ENCODE measurements at regions not wholly inside any gene's neighbourhood (a gene's known extent, or its start where the extent isn't known, plus 50 kb on each side); places are given as distances from the start of the nearest gene placed in this dataset.

DNA sequence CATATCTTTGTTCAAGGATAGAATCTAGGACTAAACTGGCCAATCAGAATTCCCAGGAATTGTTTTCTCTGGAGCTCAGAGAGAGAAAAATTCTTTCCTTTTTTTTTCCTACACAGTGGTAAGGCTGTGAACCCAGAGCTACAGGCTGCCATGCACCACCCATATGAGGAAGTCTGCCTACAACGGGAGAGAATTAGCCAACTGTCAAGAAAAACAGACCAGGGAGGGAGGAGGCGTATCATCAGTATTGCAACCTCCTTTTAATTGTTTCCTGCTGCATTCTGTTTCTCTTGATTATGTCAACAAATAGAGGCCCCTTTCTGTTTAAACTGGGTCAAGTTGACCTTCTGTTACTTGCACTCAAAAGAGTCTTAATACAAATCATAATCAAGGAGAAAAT, 176.5 kb upstream of the UBASH3B start:
- Histone ChIP-seq H3K4me1 (ENCODE audit: control insufficient read depth, extremely low read depth, insufficient read depth, low read length) (no peaks in the 10 kb centered on the region), H3K9me1 (ENCODE audit: control insufficient read depth, extremely low read depth, insufficient read depth, low read length) (no peaks in the 10 kb centered on the region), H3K36me3 (ENCODE audit: control insufficient read depth in 2 of 2, extremely low read depth in 1 of 2, insufficient read depth in 2 of 2, low read length in 2 of 2) (no peaks in the 10 kb centered on the region), H3K4me3 (ENCODE audit: control insufficient read depth in 2 of 3, extremely low read depth in 1 of 3, insufficient read depth in 2 of 3, low read depth in 1 of 3, low read length in 3 of 3) (no peak overlapping the region), H4K20me1 (ENCODE audit: control insufficient read depth, extremely low read depth, insufficient read depth, low read length) (no peaks in the 10 kb centered on the region), H3K27me3 (ENCODE audit: control insufficient read depth, extremely low read depth, insufficient read depth, low read length) (no peaks in the 10 kb centered on the region), H3K9ac (ENCODE audit: control insufficient read depth, extremely low read depth, insufficient read depth, low read length) (no peak overlapping the region), H3K27ac (ENCODE audit: control insufficient read depth, insufficient read depth, low read length) (no peak overlapping the region), H2AFZ (ENCODE audit: control insufficient read depth, low read length) (no peak overlapping the region), H3K9me3 (ENCODE audit: control insufficient read depth, low read depth, low read length) (peaks cover 2% of the 10 kb centered on the region), H3K79me2 (ENCODE audit: control insufficient read depth, insufficient read depth, low read length) (no peaks in the 10 kb centered on the region), H3K4me2 (ENCODE audit: control insufficient read depth, extremely low read depth, insufficient read depth, low read depth, low read length) (no peak overlapping the region)
- dilution Hi-C loops (cut with MboI; ENCODE audit: extremely low pct_ligation_motif_present, low sequenced_read_pairs): no loop called here
- FAIRE-seq: no peak
- DNase-seq (ENCODE audit: low read depth, low spot score): no peak
- no peak for TF ChIP-seq EZH2 (IDR thresholded peaks at IDR 0.05; ENCODE audit: low read length)
- TF ChIP-seq, protein P1, sequence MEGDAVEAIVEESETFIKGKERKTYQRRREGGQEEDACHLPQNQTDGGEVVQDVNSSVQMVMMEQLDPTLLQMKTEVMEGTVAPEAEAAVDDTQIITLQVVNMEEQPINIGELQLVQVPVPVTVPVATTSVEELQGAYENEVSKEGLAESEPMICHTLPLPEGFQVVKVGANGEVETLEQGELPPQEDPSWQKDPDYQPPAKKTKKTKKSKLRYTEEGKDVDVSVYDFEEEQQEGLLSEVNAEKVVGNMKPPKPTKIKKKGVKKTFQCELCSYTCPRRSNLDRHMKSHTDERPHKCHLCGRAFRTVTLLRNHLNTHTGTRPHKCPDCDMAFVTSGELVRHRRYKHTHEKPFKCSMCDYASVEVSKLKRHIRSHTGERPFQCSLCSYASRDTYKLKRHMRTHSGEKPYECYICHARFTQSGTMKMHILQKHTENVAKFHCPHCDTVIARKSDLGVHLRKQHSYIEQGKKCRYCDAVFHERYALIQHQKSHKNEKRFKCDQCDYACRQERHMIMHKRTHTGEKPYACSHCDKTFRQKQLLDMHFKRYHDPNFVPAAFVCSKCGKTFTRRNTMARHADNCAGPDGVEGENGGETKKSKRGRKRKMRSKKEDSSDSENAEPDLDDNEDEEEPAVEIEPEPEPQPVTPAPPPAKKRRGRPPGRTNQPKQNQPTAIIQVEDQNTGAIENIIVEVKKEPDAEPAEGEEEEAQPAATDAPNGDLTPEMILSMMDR (optimal IDR thresholded peaks at IDR 0.05 in 1 of 3, IDR thresholded peaks at IDR 0.05 in 1 of 3, conservative IDR thresholded peaks at IDR 0.05 in 1 of 3; ENCODE audit: extremely low read depth in 1 of 3, insufficient read depth in 2 of 3, low read length in 3 of 3): no peak

DNA sequence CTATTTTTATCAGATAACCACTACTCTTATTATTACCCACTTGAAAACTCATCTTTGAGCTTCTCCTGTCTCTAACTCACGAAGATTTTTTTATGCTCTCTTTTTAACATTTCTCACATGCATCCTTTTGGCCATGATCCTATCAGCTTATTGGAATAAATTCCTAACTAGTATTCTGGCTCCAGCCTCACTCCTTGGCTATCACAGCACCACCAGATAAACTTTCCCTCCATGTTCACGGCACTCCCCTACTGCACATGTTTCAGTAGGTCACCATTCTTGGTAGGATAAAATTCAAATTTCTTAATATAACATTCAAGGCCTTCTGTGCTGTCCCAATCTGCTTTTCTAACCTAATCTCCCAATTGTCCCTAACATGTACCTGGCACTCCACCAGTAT, 186.6 kb upstream of the UBASH3B start:
- Histone ChIP-seq H2AFZ (ENCODE audit: control insufficient read depth, low read length) (no peak overlapping the region), H3K4me3 (ENCODE audit: control insufficient read depth in 2 of 3, extremely low read depth in 1 of 3, insufficient read depth in 2 of 3, low read depth in 1 of 3, low read length in 3 of 3) (no peak overlapping the region), H3K9ac (ENCODE audit: control insufficient read depth, extremely low read depth, insufficient read depth, low read length) (no peak overlapping the region), H3K27me3 (ENCODE audit: control insufficient read depth, extremely low read depth, insufficient read depth, low read length) (no peaks in the 10 kb centered on the region), H3K79me2 (ENCODE audit: control insufficient read depth, insufficient read depth, low read length) (no peaks in the 10 kb centered on the region), H4K20me1 (ENCODE audit: control insufficient read depth, extremely low read depth, insufficient read depth, low read length) (no peaks in the 10 kb centered on the region), H3K9me3 (ENCODE audit: control insufficient read depth, low read depth, low read length) (no peaks in the 10 kb centered on the region), H3K4me1 (ENCODE audit: control insufficient read depth, extremely low read depth, insufficient read depth, low read length) (no peaks in the 10 kb centered on the region), H3K4me2 (ENCODE audit: control insufficient read depth, extremely low read depth, insufficient read depth, low read depth, low read length) (no peak overlapping the region), H3K9me1 (ENCODE audit: control insufficient read depth, extremely low read depth, insufficient read depth, low read length) (no peaks in the 10 kb centered on the region), H3K36me3 (ENCODE audit: control insufficient read depth in 2 of 2, extremely low read depth in 1 of 2, insufficient read depth in 2 of 2, low read length in 2 of 2) (no peaks in the 10 kb centered on the region), H3K27ac (ENCODE audit: control insufficient read depth, insufficient read depth, low read length) (no peak overlapping the region)
- no peak for TF ChIP-seq EZH2 (IDR thresholded peaks at IDR 0.05; ENCODE audit: low read length)
- TF ChIP-seq, protein P1 (optimal IDR thresholded peaks at IDR 0.05 in 1 of 3, IDR thresholded peaks at IDR 0.05 in 1 of 3, conservative IDR thresholded peaks at IDR 0.05 in 1 of 3; ENCODE audit: extremely low read depth in 1 of 3, insufficient read depth in 2 of 3, low read length in 3 of 3): no peak
- no peak for FAIRE-seq
- no peak for DNase-seq (ENCODE audit: low read depth, low spot score)
- dilution Hi-C loops (cut with MboI; ENCODE audit: extremely low pct_ligation_motif_present, low sequenced_read_pairs): no loop called here
